ENCODE measurements at regions not wholly inside any gene's neighbourhood (a gene's known extent, or its start where the extent isn't known, plus 50 kb on each side); places are given as distances from the start of the nearest gene placed in this dataset.

DNA sequence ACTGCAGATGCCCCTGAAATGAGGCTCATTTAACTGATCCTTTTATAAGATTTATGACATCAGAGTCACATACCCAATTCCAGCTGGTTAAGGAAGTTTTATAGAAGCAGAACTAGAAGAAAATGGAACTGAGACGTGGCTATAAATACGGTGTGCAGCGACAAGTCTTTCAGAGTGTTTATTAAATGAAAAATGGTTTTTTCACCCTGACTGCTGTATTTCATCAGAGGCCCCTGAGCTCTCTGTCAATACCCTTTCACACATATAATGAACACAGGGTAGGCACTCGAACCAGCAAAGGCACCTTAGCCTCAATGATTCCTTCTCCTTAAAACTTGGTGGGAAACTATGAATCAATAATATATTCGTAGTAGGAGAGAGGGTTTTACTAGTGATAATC, 380.8 kb upstream of the ANXA10 start:
- DNase-seq, result no peak

- no peak for DNase-seq
Measured at GRCh38 chr4:167713756-167714155, 378.6 kb upstream of the ANXA10 start.

- DNase-seq, result no peak
Measured at GRCh38 chr4:167715176-167715575, 377.2 kb upstream of the ANXA10 start.

- DNase-seq, result no peak
Measured at GRCh38 chr4:167717495-167717894, 374.8 kb upstream of the ANXA10 start.

GRCh38 chr4:167721617-167722486, 370.5 kb upstream of the ANXA10 start:
- no peak for DNase-seq

GRCh38 chr4:167722487-167722808, 369.9 kb upstream of the ANXA10 start:
- DNase-seq, result no peak

GRCh38 chr4:167724941-167725340, 367.4 kb upstream of the ANXA10 start:
- DNase-seq, result no peak

- DNase-seq, result no peak
Measured at GRCh38 chr4:167730769-167731168, 361.6 kb upstream of the ANXA10 start.

GRCh38 chr4:167745024-167745687, 347.2 kb upstream of the ANXA10 start:
- no peak for DNase-seq

DNA sequence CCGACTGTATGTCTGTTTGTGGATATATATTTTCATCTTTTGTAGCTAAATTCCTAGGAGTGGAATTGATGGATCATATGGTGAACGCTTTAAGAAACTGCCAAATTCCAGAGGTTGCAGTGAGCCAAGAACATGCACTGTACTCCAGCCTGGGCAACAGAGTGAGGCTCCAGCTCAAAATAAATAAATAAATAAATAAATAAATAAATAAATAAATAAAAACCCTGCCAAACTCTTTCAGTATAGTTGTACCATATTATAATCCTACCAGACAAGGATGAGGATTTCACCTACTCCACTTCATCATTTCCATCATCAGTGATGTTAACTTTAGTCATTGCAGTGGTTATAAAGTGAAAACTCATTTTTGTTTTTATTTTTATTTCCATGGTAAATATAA, 325.1 kb upstream of the ANXA10 start:
- DNase-seq, result no peak

- no peak for DNase-seq
Measured at GRCh38 chr4:167774646-167775045, 317.7 kb upstream of the ANXA10 start.

GRCh38 chr4:167775375-167775774, 317.0 kb upstream of the ANXA10 start:
- no peak for DNase-seq

- DNase-seq, result no peak
Measured at GRCh38 chr4:167779280-167779679, 313.1 kb upstream of the ANXA10 start.

- DNase-seq, result no peak
Measured at GRCh38 chr4:167779864-167780263, 312.5 kb upstream of the ANXA10 start.

GRCh38 chr4:167784826-167785225, 307.5 kb upstream of the ANXA10 start:
- DNase-seq, result no peak

DNA sequence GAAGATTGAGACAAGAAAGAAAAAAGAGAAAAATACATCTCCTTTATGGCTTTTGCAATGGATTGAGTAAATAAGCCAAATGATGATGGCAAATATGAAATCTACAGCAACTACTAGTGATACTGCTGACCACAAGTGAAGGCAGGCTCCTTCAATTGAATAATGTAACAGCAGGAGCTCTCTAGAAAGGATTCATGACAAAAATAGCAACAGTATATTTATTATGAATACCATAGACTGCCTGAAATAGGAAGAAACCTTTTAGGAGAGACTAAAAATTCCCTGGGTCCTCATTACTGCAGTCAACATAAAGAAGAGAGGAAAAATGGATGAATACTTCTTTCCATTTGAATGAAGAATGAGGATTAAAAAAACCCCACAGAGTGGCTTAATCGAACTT, 306.8 kb upstream of the ANXA10 start:
- no peak for DNase-seq

- no peak for DNase-seq
Measured at GRCh38 chr4:167786504-167786903, 305.8 kb upstream of the ANXA10 start.

GRCh38 chr4:167787231-167787630, 305.1 kb upstream of the ANXA10 start:
- DNase-seq, result no peak

DNA sequence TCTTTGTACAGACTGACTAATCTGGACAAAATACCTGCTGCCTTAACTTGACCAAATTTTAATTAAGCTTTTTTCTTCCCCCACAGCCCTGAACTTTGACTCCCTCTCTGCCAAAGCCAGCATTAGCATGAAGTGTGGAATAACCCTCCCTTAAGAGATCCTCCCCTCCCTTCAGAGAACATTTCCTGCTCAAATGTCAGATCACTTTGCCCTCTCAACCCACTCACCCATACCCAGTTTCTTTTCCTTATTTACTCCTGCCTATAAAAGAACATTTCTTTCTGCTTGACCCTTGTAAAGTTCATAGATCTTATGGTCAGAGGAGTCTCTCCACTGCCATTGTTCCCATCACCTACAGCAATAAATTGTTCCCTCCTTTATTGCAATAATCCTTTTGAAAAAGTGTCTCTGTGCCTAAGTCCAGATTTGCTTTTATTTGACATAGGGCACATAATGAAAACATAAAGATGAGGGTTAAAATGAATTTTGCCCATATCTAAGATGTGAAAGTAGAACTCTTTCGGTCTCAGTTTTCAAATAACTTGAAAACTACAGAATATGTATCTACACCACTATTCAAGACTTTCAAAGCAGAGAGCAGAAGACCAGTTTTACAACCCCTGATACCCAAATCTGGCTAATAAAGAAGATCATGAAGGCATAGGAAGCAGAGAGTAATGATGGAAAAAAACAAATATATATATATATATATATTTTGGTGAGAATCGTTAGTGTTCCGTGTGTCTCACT, 289.7 kb upstream of the ANXA10 start:
- DNase-seq, result no peak

GRCh38 chr4:167811958-167812357, 280.4 kb upstream of the ANXA10 start:
- DNase-seq, result no peak

GRCh38 chr4:167826281-167826680, 266.1 kb upstream of the ANXA10 start:
- DNase-seq, result no peak

DNA sequence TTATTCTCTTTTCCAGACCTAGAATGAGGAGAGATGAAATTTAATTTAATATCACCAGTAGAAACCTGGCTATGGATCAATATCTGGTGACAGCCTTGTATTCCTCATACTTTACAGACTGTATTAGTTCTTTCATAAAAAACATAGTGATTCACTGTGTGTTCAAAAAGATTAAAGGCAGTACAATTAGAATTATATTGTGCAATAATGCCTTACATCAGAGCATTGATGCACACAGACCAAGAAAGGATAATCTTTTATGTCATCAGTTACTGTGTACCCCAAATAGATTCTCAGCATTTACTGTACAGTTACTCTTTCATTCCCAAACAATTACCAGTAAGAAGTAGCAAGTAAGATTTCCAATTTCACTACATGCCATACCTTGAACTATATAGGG, 260.5 kb upstream of the ANXA10 start:
- no peak for DNase-seq

DNA sequence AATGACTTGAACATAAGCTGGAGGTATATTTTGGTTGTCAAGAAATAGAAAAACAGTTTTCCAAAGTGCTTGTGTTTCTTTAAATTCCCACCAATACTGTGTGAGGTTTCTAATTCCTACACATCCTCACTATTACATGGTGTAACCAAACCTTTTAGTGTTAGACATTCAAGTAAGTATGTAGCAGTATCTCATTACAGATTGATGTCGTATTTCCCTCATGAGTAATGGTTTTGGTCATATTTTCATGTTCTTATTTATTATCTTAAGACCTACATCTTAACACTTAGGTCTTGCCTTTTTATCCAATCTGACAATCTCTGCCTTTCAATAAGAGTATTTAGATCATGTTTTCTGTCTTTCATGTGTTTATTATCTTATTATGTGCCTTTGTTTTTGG, 253.7 kb upstream of the ANXA10 start:
- DNase-seq, result no peak

GRCh38 chr4:167842487-167842886, 249.8 kb upstream of the ANXA10 start:
- DNase-seq, result no peak
